Thyroid gland (tissue), 4 donors: ENCODE measurements at regions not wholly inside any gene's neighbourhood (a gene's known extent, or its start where the extent isn't known, plus 50 kb on each side); places are given as distances from the start of the nearest gene placed in this dataset.

ENCODE experiments used
- DNase-seq, 2 donors: peaks; one replicate each; pipeline ENCODE4 v3.0.0-alpha.2; 2019
- H3K27ac ChIP-seq, 3 donors: fragments of 200-600 bp; sonication (generic); 1 replicate in 2 of 3; 2 replicates in 1 of 3; pipeline ENCODE4 v1.5.1; 2016 to 2019; ENCODE audit warnings: mild to moderate bottlenecking in 1 of 3, moderate library complexity in 1 of 3
- H3K27me3 ChIP-seq: fragments of 200-600 bp; sonication (generic); one replicate; pipeline ENCODE4 v1.5.1; 2019
- H3K36me3 ChIP-seq, 2 donors: fragments of 200-600 bp; sonication (generic); one replicate each; pipeline ENCODE4 v1.5.1; 2016 to 2019
- H3K4me1 ChIP-seq, 2 donors: fragments of 200-600 bp; sonication (generic); one replicate each; pipeline ENCODE4 v1.5.1; 2017 to 2019
- H3K4me3 ChIP-seq, 3 donors: fragments of 200-600 bp; sonication (generic); replicated peaks in 1 of 3; 1 replicate in 2 of 3; 2 replicates in 1 of 3; pipeline ENCODE4 v1.5.1; 2016; ENCODE audit warnings: mild to moderate bottlenecking in 1 of 3
- H3K9me3 ChIP-seq: fragments of 200-600 bp; sonication (generic); one replicate; pipeline ENCODE4 v1.5.1; 2017
- POLR2A ChIP-seq, 2 donors: fragments of 450-650 bp; IDR thresholded peaks; one replicate each; pipeline ENCODE4 v1.6.1; 2017; ENCODE audit warnings: antibody characterized with exemption in 2 of 2, mild to moderate bottlenecking in 2 of 2, moderate library complexity in 1 of 2
- WGBS, 2 donors: methylation state at CpG; one replicate each; pipeline ENCODE4 v1.1.5; 2017; 5-methylcytosine and 5-hydroxymethylcytosine counted together
- intact Hi-C: fragments of 100-400 bp; cut with DNase I; formaldehyde crosslinking; loops from one replicate; pipeline ENCODE4 v1.15.1; 2023
- TF ChIP-seq, protein P1 (sequence below), 6 experiments: fragments of 200-600 bp in 3 of 6; fragments of 450-650 bp in 3 of 6; sonication (generic) in 3 of 6; IDR thresholded peaks; one replicate each; pipeline ENCODE4 v1.5.1; 2016 to 2019; ENCODE audit warnings: antibody characterized with exemption in 6 of 6, mild to moderate bottlenecking in 2 of 6, inconsistent platforms in 1 of 6, moderate library complexity in 1 of 6

GRCh38 chr6:113464960-113465359 lies 392.2 kb upstream of the MARCKS start:
- H3K4me1 ChIP-seq: no peaks in the 10 kb centered on the region
- intact Hi-C loops: no loop called here

GRCh38 chr6:113466526-113466925 lies 390.6 kb upstream of the MARCKS start:
- 86 to 87% methylated on average over 4 of the region's 4 CpGs for WGBS, 2 donors
- no peak for TF ChIP-seq POLR2A (IDR thresholded peaks at IDR 0.05)
- TF ChIP-seq, protein P1, sequence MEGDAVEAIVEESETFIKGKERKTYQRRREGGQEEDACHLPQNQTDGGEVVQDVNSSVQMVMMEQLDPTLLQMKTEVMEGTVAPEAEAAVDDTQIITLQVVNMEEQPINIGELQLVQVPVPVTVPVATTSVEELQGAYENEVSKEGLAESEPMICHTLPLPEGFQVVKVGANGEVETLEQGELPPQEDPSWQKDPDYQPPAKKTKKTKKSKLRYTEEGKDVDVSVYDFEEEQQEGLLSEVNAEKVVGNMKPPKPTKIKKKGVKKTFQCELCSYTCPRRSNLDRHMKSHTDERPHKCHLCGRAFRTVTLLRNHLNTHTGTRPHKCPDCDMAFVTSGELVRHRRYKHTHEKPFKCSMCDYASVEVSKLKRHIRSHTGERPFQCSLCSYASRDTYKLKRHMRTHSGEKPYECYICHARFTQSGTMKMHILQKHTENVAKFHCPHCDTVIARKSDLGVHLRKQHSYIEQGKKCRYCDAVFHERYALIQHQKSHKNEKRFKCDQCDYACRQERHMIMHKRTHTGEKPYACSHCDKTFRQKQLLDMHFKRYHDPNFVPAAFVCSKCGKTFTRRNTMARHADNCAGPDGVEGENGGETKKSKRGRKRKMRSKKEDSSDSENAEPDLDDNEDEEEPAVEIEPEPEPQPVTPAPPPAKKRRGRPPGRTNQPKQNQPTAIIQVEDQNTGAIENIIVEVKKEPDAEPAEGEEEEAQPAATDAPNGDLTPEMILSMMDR (IDR thresholded peaks at IDR 0.05): no peak
- Histone ChIP-seq H3K27me3 (no peaks in the 10 kb centered on the region), H3K9me3 (no peaks in the 10 kb centered on the region), H3K4me3 (no peak overlapping the region), H3K27ac (no peak overlapping the region), H3K36me3 (no peaks in the 10 kb centered on the region), H3K4me1 (no peaks in the 10 kb centered on the region)
- intact Hi-C loops: no loop called here
- no peak for DNase-seq

More at GRCh38 chr6:113464960-113465359, 392.2 kb upstream of the MARCKS start:
- no peak for DNase-seq
- Histone ChIP-seq H3K4me3 (no peak overlapping the region), H3K27me3 (no peaks in the 10 kb centered on the region), H3K27ac (no peak overlapping the region), H3K36me3 (no peaks in the 10 kb centered on the region), H3K9me3 (no peaks in the 10 kb centered on the region)
- no peak for TF ChIP-seq POLR2A (IDR thresholded peaks at IDR 0.05)
- 80 to 87% methylated on average over 3 of the region's 3 CpGs for WGBS, 2 donors

DNA sequence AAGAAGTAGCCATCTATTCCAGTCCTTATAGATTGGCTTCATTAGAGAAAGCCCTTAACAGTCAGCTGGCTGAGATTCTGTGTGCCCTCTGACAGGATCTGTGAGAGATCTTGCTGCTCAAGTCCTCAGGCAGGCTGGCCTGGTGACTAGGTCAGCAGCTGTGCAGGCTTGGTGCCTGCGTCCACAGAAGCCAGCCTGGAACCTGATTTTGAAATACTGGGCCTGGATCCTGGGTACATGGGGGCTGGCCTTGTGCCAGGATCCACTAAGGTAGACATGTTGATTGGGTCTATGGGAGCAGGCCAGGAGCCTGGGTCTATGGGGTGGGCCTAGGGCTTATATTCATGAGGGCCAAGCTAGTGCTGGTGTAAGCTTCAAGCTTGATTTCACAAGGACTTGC lies 381.8 kb upstream of the MARCKS start:
- DNase-seq: no peak
- TF ChIP-seq, protein P1 (IDR thresholded peaks at IDR 0.05): no peak
- no peak for TF ChIP-seq POLR2A (IDR thresholded peaks at IDR 0.05)

GRCh38 chr6:113476937-113477839 lies 380.0 kb upstream of the MARCKS start:
- no peak overlapping the region for H3K27ac ChIP-seq

More for the DNA sequence above, 381.8 kb upstream of the MARCKS start:
- 83 to 86% methylated on average over 1 of the region's 1 CpG for WGBS, 2 donors
- no peaks in the 10 kb centered on the region for H3K36me3 ChIP-seq
- no peak overlapping the region for H3K4me3 ChIP-seq
- no peaks in the 10 kb centered on the region for H3K27me3 ChIP-seq
- intact Hi-C loops: no loop called here
- H3K4me1 ChIP-seq: no peaks in the 10 kb centered on the region
- no peaks in the 10 kb centered on the region for H3K9me3 ChIP-seq
- no peak overlapping the region for H3K27ac ChIP-seq

DNA sequence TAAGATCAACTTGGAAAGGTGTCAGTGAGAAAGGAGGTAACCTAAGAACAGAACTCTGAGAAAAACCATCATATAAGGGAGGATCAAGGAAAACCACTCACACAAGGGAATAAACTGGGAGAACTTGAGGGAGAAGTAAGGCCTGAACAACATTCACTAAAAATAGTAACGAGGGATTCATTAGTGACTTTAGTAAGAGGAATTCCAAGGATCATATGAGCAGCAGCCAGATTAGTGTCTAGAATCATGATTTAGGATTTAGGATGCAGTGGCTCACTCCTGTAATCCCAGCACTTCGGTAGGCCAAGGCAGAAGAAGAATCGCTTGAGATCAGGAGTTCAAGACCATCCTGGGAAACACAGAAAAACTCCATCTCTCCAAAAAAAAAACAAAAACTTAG lies 376.5 kb upstream of the MARCKS start:
- no peaks in the 10 kb centered on the region for H3K27me3 ChIP-seq
- intact Hi-C loops: no loop called here
- TF ChIP-seq POLR2A (IDR thresholded peaks at IDR 0.05): no peak
- TF ChIP-seq, protein P1 (IDR thresholded peaks at IDR 0.05): no peak
- no peaks in the 10 kb centered on the region for H3K9me3 ChIP-seq
- no peaks in the 10 kb centered on the region for H3K36me3 ChIP-seq
- no peak overlapping the region for H3K4me3 ChIP-seq
- H3K4me1 ChIP-seq: no peaks in the 10 kb centered on the region
- no peak for DNase-seq
- WGBS, 2 donors: 86 to 91% methylated on average over 3 of the region's 3 CpGs
- no peak overlapping the region for H3K27ac ChIP-seq

More at GRCh38 chr6:113476937-113477839, 380.0 kb upstream of the MARCKS start:
- DNase-seq: no peak
- Histone ChIP-seq H3K4me3 (no peak overlapping the region), H3K36me3 (no peaks in the 10 kb centered on the region), H3K9me3 (no peaks in the 10 kb centered on the region), H3K27me3 (no peaks in the 10 kb centered on the region), H3K4me1 (no peaks in the 10 kb centered on the region)
- no peak for TF ChIP-seq POLR2A (IDR thresholded peaks at IDR 0.05)
- TF ChIP-seq, protein P1 (IDR thresholded peaks at IDR 0.05): no peak
- 66 to 85% methylated on average over 5 of the region's 5 CpGs for WGBS, 2 donors
- intact Hi-C loops: no loop called here
